Mesodermal cell (in vitro differentiated cells): ENCODE measurements at regions not wholly inside any gene's neighbourhood (a gene's known extent, or its start where the extent isn't known, plus 50 kb on each side); places are given as distances from the start of the nearest gene placed in this dataset.

Experiments used
- H3K27ac ChIP-seq: 2 replicates; pipeline ENCODE4 v1.7.0; 2013; ENCODE audit warnings: mild to moderate bottlenecking, low read depth, low read length, moderate library complexity; ENCODE audit not compliant: severe bottlenecking
- H3K36me3 ChIP-seq: 2 replicates; pipeline ENCODE4 v1.7.1; 2013; ENCODE audit warnings: mild to moderate bottlenecking, low read length, moderate library complexity; ENCODE audit not compliant: control insufficient read depth, insufficient read depth
- H3K4me1 ChIP-seq: one replicate; pipeline ENCODE4 v1.7.1; 2013; ENCODE audit warnings: mild to moderate bottlenecking, low read length; ENCODE audit not compliant: insufficient read depth, control insufficient read depth, poor library complexity, severe bottlenecking
- H3K4me3 ChIP-seq: 2 replicates; pipeline ENCODE4 v1.7.0; 2013; ENCODE audit warnings: low read length, control low read depth, mild to moderate bottlenecking; ENCODE audit not compliant: insufficient read depth, poor library complexity, severe bottlenecking; ENCODE audit errors: extremely low read depth
- H3K9me3 ChIP-seq: 2 replicates; pipeline ENCODE4 v1.7.1; 2013; ENCODE audit warnings: mild to moderate bottlenecking, low read length, moderate library complexity; ENCODE audit not compliant: control insufficient read depth
- WGBS, 2 experiments: methylation state at CpG; one replicate each; pipeline ENCODE4 v1.1.5; 2013; ENCODE audit warnings: missing lambda C conversion rate in 2 of 2; ENCODE audit not compliant: insufficient coverage in 2 of 2; 5-methylcytosine and 5-hydroxymethylcytosine counted together

- no peak overlapping the region for H3K27ac ChIP-seq
- no CpG with 5 or more reads among the region's 1 CpG for WGBS, 2 experiments
- no peaks in the 10 kb centered on the region for H3K9me3 ChIP-seq
- H3K4me1 ChIP-seq, result no peaks in the 10 kb centered on the region
- H3K4me3 ChIP-seq, result no peak overlapping the region
- no peaks in the 10 kb centered on the region for H3K36me3 ChIP-seq
Observed at GRCh38 chr3:40911928-40912327, 287.4 kb upstream of the CTNNB1 start.

GRCh38 chr3:40912461-40912860, 286.8 kb upstream of the CTNNB1 start:
- WGBS, 2 experiments, result 86 to 100% methylated on average over 3 of the region's 4 CpGs
- Histone ChIP-seq H3K4me1 (no peaks in the 10 kb centered on the region), H3K27ac (no peak overlapping the region), H3K36me3 (no peaks in the 10 kb centered on the region), H3K9me3 (no peaks in the 10 kb centered on the region), H3K4me3 (no peak overlapping the region)

GRCh38 chr3:40913192-40913591, 286.1 kb upstream of the CTNNB1 start:
- Histone ChIP-seq H3K4me1 (no peaks in the 10 kb centered on the region), H3K9me3 (no peaks in the 10 kb centered on the region), H3K4me3 (no peak overlapping the region), H3K36me3 (no peaks in the 10 kb centered on the region), H3K27ac (no peak overlapping the region)
- WGBS, 2 experiments, result 85 to 100% methylated on average over 4 of the region's 4 CpGs

GRCh38 chr3:40913641-40914040, 285.7 kb upstream of the CTNNB1 start:
- Histone ChIP-seq H3K4me1 (no peaks in the 10 kb centered on the region), H3K36me3 (no peaks in the 10 kb centered on the region), H3K9me3 (no peaks in the 10 kb centered on the region), H3K27ac (no peak overlapping the region), H3K4me3 (no peak overlapping the region)
- 88 to 95% methylated on average over 2 of the region's 2 CpGs for WGBS, 2 experiments

- Histone ChIP-seq H3K4me1 (no peaks in the 10 kb centered on the region), H3K4me3 (no peak overlapping the region), H3K27ac (no peak overlapping the region), H3K9me3 (no peaks in the 10 kb centered on the region), H3K36me3 (no peaks in the 10 kb centered on the region)
- 71 to 89% methylated on average over 1 of the region's 2 CpGs for WGBS, 2 experiments
Observed at GRCh38 chr3:40914475-40914874, 284.8 kb upstream of the CTNNB1 start.

GRCh38 chr3:40915346-40915865, 283.9 kb upstream of the CTNNB1 start:
- H3K4me3 ChIP-seq, result no peak overlapping the region
- WGBS, 2 experiments, result 85 to 97% methylated on average over 5 to 6 of the region's 6 CpGs

GRCh38 chr3:40920041-40920440, 279.3 kb upstream of the CTNNB1 start:
- WGBS, 2 experiments, result 14 to 46% methylated on average over 1 to 2 of the region's 2 CpGs
- Histone ChIP-seq H3K4me1 (peaks cover 5% of the 10 kb centered on the region), H3K36me3 (no peaks in the 10 kb centered on the region), H3K27ac (no peak overlapping the region), H3K4me3 (no peak overlapping the region), H3K9me3 (no peaks in the 10 kb centered on the region)

More at GRCh38 chr3:40915346-40915865, 283.9 kb upstream of the CTNNB1 start:
- no peaks in the 10 kb centered on the region for H3K9me3 ChIP-seq
- H3K4me1 ChIP-seq, result peaks cover 5% of the 10 kb centered on the region
- no peak overlapping the region for H3K27ac ChIP-seq
- H3K36me3 ChIP-seq, result no peaks in the 10 kb centered on the region

- 80 to 88% methylated on average over 1 of the region's 3 CpGs for WGBS, 2 experiments
- H3K9me3 ChIP-seq, result no peaks in the 10 kb centered on the region
- H3K4me1 ChIP-seq, result peaks cover 5% of the 10 kb centered on the region
Observed at GRCh38 chr3:40921251-40921650, 278.1 kb upstream of the CTNNB1 start.

GRCh38 chr3:40923143-40923542, 276.2 kb upstream of the CTNNB1 start:
- no CpG with 5 or more reads among the region's 4 CpGs for WGBS, 2 experiments
- no peak overlapping the region for H3K27ac ChIP-seq
- no peaks in the 10 kb centered on the region for H3K9me3 ChIP-seq
- no peaks in the 10 kb centered on the region for H3K36me3 ChIP-seq
- H3K4me1 ChIP-seq, result peaks cover 5% of the 10 kb centered on the region
- H3K4me3 ChIP-seq, result no peak overlapping the region

More at GRCh38 chr3:40921251-40921650, 278.1 kb upstream of the CTNNB1 start:
- H3K4me3 ChIP-seq, result no peak overlapping the region
- H3K27ac ChIP-seq, result no peak overlapping the region
- no peaks in the 10 kb centered on the region for H3K36me3 ChIP-seq

- Histone ChIP-seq H3K27ac (no peak overlapping the region), H3K9me3 (no peaks in the 10 kb centered on the region), H3K36me3 (no peaks in the 10 kb centered on the region), H3K4me3 (no peak overlapping the region), H3K4me1 (peaks cover 5% of the 10 kb centered on the region)
- 93 to 94% methylated on average over 3 to 4 of the region's 4 CpGs for WGBS, 2 experiments
Observed at GRCh38 chr3:40923651-40924050, 275.7 kb upstream of the CTNNB1 start.

GRCh38 chr3:40924559-40925141, 274.7 kb upstream of the CTNNB1 start:
- H3K36me3 ChIP-seq, result no peaks in the 10 kb centered on the region
- H3K27ac ChIP-seq, result no peak overlapping the region
- 76 to 100% methylated on average over 1 to 2 of the region's 3 CpGs for WGBS, 2 experiments
- no peak overlapping the region for H3K4me3 ChIP-seq
- H3K4me1 ChIP-seq, result peaks cover 5% of the 10 kb centered on the region
- no peaks in the 10 kb centered on the region for H3K9me3 ChIP-seq
